Liver (tissue), 8 donors: ENCODE measurements at regions not wholly inside any gene's neighbourhood (a gene's known extent, or its start where the extent isn't known, plus 50 kb on each side); places are given as distances from the start of the nearest gene placed in this dataset.

Experiments used
- DNase-seq: peaks from one replicate; pipeline ENCODE4 v3.0.0-alpha.2; 2017; ENCODE audit warnings: low spot score
- H3K27ac ChIP-seq, 2 donors: one replicate each; pipeline ENCODE4 v1.7.0; 2013; ENCODE audit warnings: inconsistent platforms in 2 of 2, low read length in 2 of 2, control low read depth in 1 of 2, low read depth in 1 of 2, mild to moderate bottlenecking in 1 of 2
- H3K27me3 ChIP-seq, 4 donors: one replicate each; pipeline versions ENCODE4 v1.6.1 to v1.7.0; 2013; ENCODE audit warnings: low read length in 3 of 4, inconsistent platforms in 1 of 4, mild to moderate bottlenecking in 1 of 4, moderate library complexity in 1 of 4; ENCODE audit not compliant: control insufficient read depth in 4 of 4, insufficient read depth in 4 of 4
- H3K36me3 ChIP-seq, 4 donors: one replicate each; pipeline versions ENCODE4 v1.6.1 to v1.7.0; 2013; ENCODE audit warnings: low read length in 3 of 4, mild to moderate bottlenecking in 3 of 4, low read depth in 1 of 4, moderate library complexity in 1 of 4; ENCODE audit not compliant: control insufficient read depth in 4 of 4, insufficient read depth in 3 of 4
- H3K4me1 ChIP-seq, 4 donors: one replicate each; pipeline versions ENCODE4 v1.6.1 to v1.7.0; 2013; ENCODE audit warnings: low read length in 3 of 4, mild to moderate bottlenecking in 3 of 4, moderate library complexity in 1 of 4; ENCODE audit not compliant: control insufficient read depth in 4 of 4, insufficient read depth in 4 of 4
- H3K4me3 ChIP-seq, 3 donors: one replicate each; pipeline versions ENCODE4 v1.6.1 to v1.7.0; 2013; ENCODE audit warnings: low read length in 3 of 3, control low read depth in 1 of 3, low read depth in 1 of 3, mild to moderate bottlenecking in 1 of 3
- H3K9ac ChIP-seq, 2 donors: one replicate each; pipeline ENCODE4 v1.7.0; 2013; ENCODE audit warnings: low read length in 2 of 2, mild to moderate bottlenecking in 2 of 2, moderate library complexity in 2 of 2, control low read depth in 1 of 2, low read depth in 1 of 2
- H3K9me3 ChIP-seq, 4 donors: one replicate each; pipeline versions ENCODE4 v1.6.1 to v1.7.0; 2013; ENCODE audit warnings: low read length in 3 of 4; ENCODE audit not compliant: control insufficient read depth in 4 of 4
- CTCF ChIP-seq: fragments of 150-350 bp; IDR thresholded peaks from 2 replicates; pipeline ENCODE4 v1.5.1; 2017; ENCODE audit warnings: improper control_type of control experiment, low read depth, low read length; ENCODE audit not compliant: missing input control
- FOXA1 ChIP-seq: IDR thresholded peaks from 2 replicates; pipeline ENCODE4 v1.6.1; 2016; ENCODE audit warnings: antibody characterized with exemption
- GABPA ChIP-seq, 2 donors: IDR thresholded peaks in 1 of 2; conservative IDR thresholded peaks in 1 of 2; 2 replicates each; pipeline ENCODE4 v1.6.1; 2016; ENCODE audit warnings: antibody characterized with exemption in 2 of 2, mild to moderate bottlenecking in 1 of 2, moderate library complexity in 1 of 2
- HNF4A ChIP-seq, 2 donors: conservative IDR thresholded peaks; 2 replicates each; pipeline ENCODE4 v1.6.1; 2016; ENCODE audit warnings: antibody characterized with exemption in 2 of 2, mild to moderate bottlenecking in 2 of 2
- HNF4G ChIP-seq: IDR thresholded peaks from 2 replicates; pipeline ENCODE4 v1.6.1; 2016; ENCODE audit warnings: antibody characterized with exemption
- JUND ChIP-seq, 2 donors: IDR thresholded peaks; 2 replicates each; pipeline ENCODE4 v1.6.1; 2016; ENCODE audit warnings: antibody characterized with exemption in 2 of 2
- MAX ChIP-seq: IDR thresholded peaks from 2 replicates; pipeline ENCODE4 v1.6.1; 2016; ENCODE audit warnings: antibody characterized with exemption
- NR2F2 ChIP-seq: IDR thresholded peaks from 2 replicates; pipeline ENCODE4 v1.6.1; 2016; ENCODE audit warnings: antibody characterized with exemption
- SP1 ChIP-seq: IDR thresholded peaks from 2 replicates; pipeline ENCODE4 v1.6.1; 2018; ENCODE audit warnings: antibody characterized with exemption, mild to moderate bottlenecking
- TAF1 ChIP-seq: conservative IDR thresholded peaks from 2 replicates; pipeline ENCODE4 v1.6.1; 2016; ENCODE audit warnings: antibody characterized with exemption, mild to moderate bottlenecking
- YY1 ChIP-seq: IDR thresholded peaks from 2 replicates; pipeline ENCODE4 v1.6.1; 2016; ENCODE audit warnings: antibody characterized with exemption, mild to moderate bottlenecking
- ZBTB33 ChIP-seq: IDR thresholded peaks from 2 replicates; pipeline ENCODE4 v1.6.1; 2016; ENCODE audit warnings: antibody characterized with exemption
- WGBS: extraction: QIAGEN DNeasy Blood & Tissue Kit; methylation state at CpG from one replicate; pipeline ENCODE4 v1.1.7; 2013; 5-methylcytosine and 5-hydroxymethylcytosine counted together
- TF ChIP-seq, protein P1 (sequence below): IDR thresholded peaks from 2 replicates; pipeline ENCODE4 v1.6.1; 2016; ENCODE audit warnings: antibody characterized with exemption, mild to moderate bottlenecking
- donor health status: healthy.
- donor health status: healthy.
- donor health status: healthy.
- donor health status: healthy.
- donor health status: healthy.

DNA sequence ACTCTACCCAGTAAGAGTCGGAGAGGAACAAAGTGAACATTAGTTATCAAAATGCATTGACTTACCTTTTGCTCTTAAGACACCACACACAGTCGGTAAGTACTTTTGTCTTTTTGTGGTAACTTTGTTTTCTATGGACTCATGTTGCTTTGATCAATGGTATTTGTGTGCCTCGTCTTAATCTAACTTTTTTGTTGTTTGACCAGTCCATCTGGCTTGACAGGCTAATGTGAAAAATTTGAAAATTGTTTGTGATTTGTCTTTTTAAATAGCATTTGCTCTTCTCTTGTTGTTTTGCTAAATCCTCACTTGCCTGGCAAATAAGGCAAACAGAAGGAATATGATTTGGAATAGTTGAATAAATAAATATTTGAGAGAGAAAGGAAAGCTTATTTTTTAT, 71.4 kb upstream of the CHD1 start:
- Histone ChIP-seq H3K27me3 (no peaks in the 10 kb centered on the region), H3K9ac (no peak overlapping the region), H3K4me3 (no peak overlapping the region), H3K9me3 (no peaks in the 10 kb centered on the region), H3K27ac (no peak overlapping the region), H3K4me1 (no peaks in the 10 kb centered on the region), H3K36me3 (no peaks in the 10 kb centered on the region)
- no peak for DNase-seq
- TF ChIP-seq YY1: no peak
- TF ChIP-seq, protein P1, sequence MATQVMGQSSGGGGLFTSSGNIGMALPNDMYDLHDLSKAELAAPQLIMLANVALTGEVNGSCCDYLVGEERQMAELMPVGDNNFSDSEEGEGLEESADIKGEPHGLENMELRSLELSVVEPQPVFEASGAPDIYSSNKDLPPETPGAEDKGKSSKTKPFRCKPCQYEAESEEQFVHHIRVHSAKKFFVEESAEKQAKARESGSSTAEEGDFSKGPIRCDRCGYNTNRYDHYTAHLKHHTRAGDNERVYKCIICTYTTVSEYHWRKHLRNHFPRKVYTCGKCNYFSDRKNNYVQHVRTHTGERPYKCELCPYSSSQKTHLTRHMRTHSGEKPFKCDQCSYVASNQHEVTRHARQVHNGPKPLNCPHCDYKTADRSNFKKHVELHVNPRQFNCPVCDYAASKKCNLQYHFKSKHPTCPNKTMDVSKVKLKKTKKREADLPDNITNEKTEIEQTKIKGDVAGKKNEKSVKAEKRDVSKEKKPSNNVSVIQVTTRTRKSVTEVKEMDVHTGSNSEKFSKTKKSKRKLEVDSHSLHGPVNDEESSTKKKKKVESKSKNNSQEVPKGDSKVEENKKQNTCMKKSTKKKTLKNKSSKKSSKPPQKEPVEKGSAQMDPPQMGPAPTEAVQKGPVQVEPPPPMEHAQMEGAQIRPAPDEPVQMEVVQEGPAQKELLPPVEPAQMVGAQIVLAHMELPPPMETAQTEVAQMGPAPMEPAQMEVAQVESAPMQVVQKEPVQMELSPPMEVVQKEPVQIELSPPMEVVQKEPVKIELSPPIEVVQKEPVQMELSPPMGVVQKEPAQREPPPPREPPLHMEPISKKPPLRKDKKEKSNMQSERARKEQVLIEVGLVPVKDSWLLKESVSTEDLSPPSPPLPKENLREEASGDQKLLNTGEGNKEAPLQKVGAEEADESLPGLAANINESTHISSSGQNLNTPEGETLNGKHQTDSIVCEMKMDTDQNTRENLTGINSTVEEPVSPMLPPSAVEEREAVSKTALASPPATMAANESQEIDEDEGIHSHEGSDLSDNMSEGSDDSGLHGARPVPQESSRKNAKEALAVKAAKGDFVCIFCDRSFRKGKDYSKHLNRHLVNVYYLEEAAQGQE: no peak
- TF ChIP-seq GABPA (IDR thresholded peaks at IDR 0.05 in 1 of 2, conservative IDR thresholded peaks at IDR 0.05 in 1 of 2): no peak
- TF ChIP-seq SP1: no peak
- TF ChIP-seq HNF4G: no peak
- TF ChIP-seq FOXA1: no peak
- no peak for TF ChIP-seq NR2F2
- TF ChIP-seq TAF1: no peak
- no peak for TF ChIP-seq CTCF
- 91% methylated on average over 3 of the region's 3 CpGs for WGBS

GRCh38 chr5:98999631-99000030, 70.8 kb upstream of the CHD1 start:
- Histone ChIP-seq H3K36me3 (no peaks in the 10 kb centered on the region), H3K4me3 (no peak overlapping the region), H3K9ac (no peak overlapping the region), H3K27ac (no peak overlapping the region), H3K9me3 (no peaks in the 10 kb centered on the region), H3K27me3 (no peaks in the 10 kb centered on the region), H3K4me1 (no peaks in the 10 kb centered on the region)
- 87% methylated on average over 4 of the region's 4 CpGs for WGBS
- TF ChIP-seq MAX: no peak
- no peak for TF ChIP-seq FOXA1
- no peak for TF ChIP-seq NR2F2
- no peak for TF ChIP-seq HNF4A (conservative IDR thresholded peaks at IDR 0.05)
- TF ChIP-seq, protein P1: no peak
- TF ChIP-seq CTCF: no peak
- no peak for TF ChIP-seq ZBTB33
- TF ChIP-seq JUND (IDR thresholded peaks at IDR 0.05): no peak
- DNase-seq: no peak
